Bone marrow (tissue), 2 donors: ENCODE measurements at regions not wholly inside any gene's neighbourhood (a gene's known extent, or its start where the extent isn't known, plus 50 kb on each side); places are given as distances from the start of the nearest gene placed in this dataset.

Source experiments
- DNase-seq, 2 donors: peaks; one replicate each; lab custom pipeline; 2025; lab: John Stamatoyannopoulos, UW

DNA sequence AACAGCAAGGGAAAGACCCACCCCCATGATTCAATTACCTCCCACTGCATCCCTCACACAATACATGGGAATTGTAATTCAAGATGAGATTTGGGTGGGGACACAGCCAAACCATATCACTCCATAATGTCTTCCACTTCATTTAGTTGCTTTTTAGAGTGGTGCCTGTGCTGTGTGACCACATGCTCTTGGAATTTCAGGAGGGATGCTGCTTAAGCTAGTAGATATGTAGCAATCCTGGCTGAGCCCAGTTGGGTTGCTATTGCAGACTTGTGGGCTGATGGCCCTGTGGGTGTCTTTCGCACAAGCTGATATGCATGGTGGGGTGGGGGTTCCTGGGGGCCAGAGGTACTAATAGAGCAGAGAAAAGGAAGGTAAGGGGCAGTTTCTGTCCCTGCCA lies 160.4 kb upstream of the SYT6 start:
- no peak for DNase-seq

DNA sequence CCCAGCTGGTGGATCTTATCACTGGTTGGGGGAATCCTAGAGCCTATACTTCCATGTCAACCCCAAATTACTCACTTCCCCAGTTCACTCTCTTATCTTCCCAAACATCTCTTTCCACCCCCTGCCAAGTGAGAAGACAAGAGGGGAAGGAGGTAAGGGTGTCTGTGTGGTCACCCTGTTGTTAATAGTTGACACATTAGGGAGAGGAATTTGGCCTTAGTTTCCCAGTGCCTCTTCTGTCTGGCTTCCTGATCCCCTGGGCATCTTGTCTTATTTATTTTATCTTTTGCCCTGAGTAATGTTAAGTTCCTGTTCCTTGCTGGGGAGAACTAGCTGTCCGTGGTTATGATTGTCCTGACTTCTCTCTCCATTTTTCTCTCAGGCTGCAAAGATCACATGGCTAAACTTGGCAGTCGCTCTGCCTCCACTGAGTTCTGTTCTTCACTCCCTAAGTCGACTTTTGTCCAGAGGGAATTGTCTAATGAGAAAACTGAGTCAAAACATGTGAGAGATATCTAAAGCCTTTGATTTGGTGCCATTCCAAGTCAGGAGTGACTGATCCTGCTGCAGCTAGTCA lies 157.1 kb upstream of the SYT6 start:
- DNase-seq = no peak

DNA sequence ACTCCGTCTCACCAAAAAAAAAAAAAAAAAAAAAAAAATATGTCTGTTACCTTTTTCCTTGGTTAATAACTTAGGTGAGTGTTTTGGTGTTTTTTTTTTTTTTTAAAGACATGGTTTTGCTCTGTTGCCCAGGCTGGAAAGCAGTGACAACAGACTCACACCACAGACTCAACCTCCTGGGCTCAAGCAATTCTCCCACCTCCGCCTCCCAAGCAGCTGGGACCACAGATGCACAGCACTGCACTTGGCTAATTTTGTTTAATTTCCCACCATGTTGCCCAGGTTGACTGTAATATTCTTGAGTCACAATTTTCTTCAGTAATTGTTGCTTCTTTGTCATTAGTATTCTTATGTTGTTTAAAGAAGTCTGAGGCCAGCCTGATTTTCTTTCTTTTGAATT lies 149.2 kb upstream of the SYT6 start:
- DNase-seq = no peak

DNA sequence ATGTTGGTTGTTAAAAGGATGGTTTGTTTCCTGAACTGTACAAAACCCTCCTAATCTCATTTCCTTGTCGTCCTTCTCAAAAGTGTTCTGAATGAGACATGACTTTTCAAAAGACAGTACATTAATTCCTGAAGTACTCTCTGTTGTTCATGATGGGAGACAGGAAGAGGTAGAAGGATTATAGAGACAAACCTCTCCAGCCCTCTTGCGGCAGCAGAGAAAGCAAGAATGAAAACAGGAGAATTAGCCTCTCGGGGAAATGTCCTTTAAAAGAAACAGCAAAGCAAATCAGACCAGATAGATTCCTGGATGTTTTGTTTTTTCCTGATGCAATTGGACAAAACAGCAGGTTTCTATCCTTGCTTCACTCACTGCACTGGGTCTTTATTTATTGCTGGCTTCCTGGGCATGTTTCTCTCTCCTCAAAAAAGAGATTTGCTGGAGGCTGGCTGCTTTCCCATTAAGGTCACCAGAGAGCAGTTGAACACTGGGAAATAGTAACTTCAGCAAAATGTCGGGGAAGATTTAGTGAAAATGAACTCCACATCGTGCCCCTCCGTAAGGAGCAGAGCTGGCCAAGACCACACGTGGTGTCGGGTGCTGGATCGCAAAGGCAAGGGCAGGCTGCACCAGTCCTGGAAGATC lies 145.8 kb upstream of the SYT6 start:
- no peak for DNase-seq

DNA sequence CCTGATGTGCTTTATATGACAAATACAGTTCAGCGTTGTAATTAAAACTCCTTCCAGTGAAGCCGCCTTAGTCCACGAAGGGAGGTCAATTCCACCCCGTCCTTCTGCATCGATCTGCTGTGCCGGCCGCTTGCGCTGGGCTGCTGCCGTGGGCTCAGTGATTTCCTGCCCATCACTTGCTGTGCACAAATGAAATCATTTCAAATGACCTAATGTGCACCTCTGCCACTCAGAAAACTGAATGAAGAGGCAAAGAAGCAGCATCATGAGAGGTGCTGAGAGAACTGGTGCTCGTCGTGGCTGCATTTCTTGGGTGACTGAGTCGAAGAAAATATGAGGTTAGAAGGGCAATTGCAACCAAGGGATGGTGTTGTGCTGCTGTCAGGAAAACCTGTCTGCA lies 144.3 kb upstream of the SYT6 start:
- DNase-seq = no peak

DNA sequence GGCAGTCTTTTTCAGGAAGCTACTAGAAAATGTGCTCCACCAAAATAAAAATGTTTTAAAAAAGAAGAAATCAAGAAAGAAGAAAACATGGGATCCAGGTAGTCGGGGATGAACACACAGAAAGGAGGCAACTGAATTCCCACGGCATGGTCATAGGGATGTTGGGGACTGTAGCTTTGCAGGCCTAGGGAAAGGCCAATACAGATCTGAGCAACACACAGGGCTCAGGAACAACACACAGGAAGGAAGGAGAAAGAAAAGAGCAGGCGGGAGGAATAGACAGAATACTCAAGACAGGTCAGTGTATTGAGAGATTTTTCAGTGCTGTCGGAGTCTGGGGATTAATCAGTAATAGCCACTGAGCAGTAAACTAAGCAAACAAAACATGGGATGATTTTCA lies 142.7 kb upstream of the SYT6 start:
- no peak for DNase-seq

DNA sequence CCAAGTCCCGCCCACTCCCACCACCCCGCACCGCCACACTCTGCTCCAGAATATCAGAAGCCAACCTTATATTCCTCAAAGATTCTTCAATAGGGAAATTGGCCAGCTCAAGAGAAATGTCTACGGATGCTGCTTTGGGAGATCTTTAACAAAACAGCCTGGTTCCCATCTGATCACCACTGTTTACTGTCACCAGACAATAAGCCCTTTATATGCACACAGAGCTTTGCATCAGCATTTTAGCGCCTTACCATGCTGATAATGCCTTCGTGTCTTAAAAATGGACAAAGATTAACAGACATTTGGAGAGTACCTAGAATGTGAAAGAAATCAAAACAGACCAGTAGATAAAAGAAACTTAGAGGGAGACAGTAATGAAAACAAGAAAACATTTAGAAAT lies 141.7 kb upstream of the SYT6 start:
- no peak for DNase-seq

DNA sequence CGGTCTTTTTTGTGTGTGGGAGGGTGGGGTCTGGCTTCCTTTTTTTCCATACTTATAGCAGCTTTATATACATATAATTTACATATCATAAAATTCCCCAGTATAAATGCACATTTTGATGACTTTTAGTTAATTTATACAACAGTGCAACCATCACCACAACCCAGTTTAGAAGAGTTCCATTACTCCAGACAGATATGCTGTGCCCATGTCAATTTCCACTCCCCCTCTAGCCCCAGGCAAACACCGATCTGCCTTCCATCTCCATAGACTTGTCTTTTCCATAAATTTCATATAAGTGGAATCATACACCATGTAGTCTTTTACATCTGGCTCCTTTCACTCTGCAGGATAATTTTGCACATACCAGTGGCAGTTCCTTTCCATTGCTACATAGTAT lies 139.2 kb upstream of the SYT6 start:
- no peak for DNase-seq

DNA sequence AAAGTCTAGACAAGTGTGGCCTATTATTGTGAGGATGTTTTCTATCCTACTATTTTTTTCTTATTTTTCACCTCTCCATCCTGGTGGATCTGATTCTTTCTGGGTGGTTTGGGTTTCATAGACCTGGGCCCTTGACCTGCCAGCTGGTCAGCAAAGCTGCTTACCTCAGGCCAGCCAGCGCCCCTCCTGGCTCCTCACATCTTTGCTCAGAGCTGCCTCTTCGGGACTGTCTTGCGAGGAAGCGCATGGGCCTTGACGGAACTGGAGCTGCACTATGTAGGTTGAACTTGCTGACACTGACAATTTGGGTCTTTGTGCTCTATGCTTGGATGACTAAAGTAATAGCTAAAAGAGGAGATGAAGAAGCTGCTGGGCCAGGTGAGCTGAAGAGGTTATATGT lies 138.5 kb upstream of the SYT6 start:
- DNase-seq = no peak

DNA sequence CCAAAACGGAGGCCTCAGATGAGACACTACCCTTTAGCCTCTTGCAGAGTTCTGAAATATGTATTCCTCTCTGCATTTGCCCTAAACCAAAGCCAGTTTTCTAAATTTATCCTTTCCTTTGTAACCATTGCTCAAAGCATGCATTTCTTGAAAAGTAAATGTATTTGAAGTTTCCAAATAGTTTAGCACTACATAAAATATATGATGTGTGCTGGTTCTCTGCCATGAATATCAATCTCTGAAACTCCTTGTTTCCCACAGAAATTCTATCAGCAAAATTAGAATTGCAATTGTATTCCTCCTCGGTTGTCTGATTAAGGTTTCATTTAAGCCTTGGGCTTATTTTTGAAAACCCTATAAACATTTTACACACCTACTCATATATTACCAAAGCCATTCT lies 137.1 kb upstream of the SYT6 start:
- DNase-seq = no peak

DNA sequence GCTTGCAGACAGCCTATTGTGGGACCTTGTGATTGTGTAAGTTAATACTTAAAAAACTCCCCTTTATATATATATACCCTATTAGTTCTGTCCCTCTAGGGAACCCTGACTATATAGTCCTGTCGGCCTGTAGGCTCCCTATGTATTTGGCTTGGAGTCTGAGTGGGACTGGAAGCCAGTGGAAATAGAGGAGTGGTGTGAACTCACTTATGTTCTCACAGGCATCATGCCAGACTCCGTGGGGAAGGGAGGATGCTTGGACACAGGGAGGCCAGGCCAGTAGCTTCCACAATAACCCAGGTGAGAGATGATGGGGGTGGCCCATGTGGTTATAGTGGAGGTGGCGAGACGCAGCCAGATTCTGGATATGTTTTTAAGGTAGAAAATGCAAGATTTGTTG lies 136.7 kb upstream of the SYT6 start:
- no peak for DNase-seq

DNA sequence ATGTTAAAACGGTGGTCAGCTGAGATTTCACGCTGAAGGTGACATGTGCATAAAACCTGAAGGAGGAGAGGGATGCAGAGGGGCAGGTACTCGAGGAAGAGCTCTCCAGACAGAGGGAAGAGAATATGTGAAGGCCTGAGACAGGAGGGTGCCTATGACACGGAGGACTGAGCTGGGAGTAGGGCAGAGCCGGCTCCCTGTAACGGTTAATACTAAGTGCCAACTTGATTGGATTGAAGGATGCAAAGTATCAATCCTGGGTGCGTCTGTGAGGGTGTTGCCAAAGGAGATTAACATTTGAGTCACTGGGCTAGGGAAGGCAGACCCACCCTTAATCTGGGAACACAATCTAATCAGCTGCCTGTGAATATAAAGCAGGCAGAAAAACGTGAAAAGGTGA lies 136.2 kb upstream of the SYT6 start:
- no peak for DNase-seq

DNA sequence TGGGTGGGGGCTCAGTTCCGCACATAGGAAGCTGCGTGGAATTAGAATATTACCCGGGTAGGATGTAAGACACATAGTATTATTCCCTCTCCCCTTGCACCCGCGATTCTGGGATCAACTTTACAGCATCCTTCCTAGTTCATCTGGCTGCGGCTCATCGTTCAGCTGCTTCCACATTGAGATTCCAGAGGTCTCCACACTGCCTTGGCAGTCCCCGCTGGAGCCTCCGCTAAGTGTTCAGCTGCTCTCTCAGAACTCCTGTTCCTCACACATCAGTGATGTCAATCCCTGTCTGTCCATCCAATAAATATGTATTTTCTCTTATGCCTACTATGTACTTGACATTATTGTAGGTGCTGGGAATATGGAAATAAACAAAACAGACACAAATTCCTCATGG lies 135.6 kb upstream of the SYT6 start:
- no peak for DNase-seq

DNA sequence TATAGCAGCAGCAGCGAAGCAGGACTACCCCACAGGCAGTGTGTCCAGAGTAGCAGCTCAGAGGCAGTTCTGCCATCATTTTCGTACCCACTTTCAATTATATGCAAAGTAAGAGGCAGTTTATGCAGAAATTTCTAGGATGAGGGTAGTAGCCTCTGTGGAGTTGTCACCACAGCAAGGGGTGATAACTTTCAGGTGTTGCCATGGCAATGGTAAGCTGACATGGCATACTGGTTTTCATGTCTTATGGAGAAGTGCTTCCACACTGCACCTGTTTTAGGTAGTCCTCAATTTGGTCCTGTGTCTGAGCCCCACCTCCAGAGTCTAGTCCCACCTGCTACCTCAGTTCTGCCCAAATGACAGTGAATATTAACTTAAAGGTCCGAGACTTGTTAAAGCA lies 133.3 kb upstream of the SYT6 start:
- DNase-seq = no peak

DNA sequence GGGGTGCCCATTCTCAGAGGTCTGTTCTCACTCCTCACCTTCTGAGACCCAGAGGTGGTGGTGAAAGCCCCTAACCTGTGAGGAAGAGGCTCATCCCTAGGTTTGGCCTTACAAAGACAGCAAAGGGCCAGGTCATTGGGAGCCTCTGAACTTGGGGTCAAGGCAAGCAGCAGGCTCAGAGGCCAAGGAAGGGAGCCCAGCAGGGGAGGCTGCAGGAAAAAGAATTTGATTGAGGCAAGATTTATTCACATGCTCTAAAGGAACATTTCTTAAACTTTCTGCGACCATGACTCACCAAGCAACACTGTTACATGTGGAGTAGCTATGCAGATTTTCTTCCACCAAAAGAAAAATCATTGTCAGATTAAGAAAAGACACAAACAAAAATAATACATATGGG lies 132.5 kb upstream of the SYT6 start:
- no peak for DNase-seq

DNA sequence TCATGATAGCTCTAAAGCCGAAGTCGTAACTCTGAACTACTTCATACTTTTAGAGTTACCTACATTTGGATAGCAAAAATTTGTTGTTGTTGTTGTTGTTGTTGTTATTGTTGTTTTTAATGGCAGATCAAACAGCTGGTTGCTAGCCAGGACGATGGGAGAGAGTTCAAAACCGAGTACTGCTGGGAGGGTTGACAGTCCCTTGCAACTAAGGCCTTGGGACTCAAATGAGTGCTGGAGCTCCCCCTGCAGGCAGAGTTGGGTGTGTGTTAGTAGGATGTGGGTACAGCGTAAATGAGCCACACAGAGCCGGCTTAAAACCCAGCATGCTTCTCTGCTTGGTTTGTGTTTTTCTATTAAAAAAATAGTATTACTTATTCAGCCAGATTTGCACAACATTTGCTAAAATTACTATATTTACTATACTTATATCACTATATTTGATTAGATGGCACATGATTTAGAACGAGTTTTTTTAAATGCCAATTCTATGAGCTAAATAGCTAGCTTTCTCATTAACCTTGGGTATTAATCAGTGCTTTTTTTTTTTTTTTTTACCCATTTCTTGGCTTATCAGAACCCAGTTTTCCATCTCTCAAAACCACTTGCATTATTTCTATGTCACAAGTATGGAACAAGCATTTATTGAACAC lies 129.2 kb upstream of the SYT6 start:
- DNase-seq = peak; percentile 55 to 61

DNA sequence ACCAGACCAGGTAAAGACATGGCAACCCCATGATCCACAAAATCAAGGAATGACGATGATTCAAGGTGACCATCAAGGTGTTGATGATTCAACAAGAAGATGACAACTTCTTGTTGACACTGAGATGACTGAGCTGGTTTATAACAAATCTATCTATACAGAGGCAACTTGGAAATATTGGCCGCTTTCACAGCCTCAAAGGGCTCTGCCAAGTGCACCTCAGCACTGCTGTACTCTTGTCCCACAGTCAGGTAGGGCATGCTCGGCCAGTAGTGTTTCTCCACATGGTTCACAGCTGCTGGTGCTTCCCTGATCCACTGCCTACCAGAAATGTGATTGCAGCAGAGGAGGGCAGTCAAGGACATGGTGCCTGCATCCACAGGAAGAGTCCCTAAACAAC lies 125.2 kb upstream of the SYT6 start:
- DNase-seq = no peak

DNA sequence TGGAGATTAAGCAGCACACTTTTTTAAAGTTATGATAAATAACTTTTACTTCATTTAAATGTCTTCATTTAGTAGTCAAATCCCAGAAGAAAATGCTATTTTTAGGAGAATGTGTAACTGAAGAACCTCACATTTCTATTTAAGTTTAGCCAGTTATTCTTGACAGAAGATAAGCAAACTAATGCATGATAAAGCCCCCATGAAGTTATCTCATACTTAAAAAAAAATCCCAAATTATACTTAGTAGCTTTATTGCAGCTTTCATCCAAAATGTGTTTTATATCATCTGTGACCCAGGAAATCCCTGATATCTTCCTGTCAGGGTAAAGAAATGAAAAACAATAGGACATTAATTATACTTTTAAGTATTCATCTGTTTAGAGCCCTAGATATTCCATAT lies 124.8 kb upstream of the SYT6 start:
- DNase-seq = no peak

DNA sequence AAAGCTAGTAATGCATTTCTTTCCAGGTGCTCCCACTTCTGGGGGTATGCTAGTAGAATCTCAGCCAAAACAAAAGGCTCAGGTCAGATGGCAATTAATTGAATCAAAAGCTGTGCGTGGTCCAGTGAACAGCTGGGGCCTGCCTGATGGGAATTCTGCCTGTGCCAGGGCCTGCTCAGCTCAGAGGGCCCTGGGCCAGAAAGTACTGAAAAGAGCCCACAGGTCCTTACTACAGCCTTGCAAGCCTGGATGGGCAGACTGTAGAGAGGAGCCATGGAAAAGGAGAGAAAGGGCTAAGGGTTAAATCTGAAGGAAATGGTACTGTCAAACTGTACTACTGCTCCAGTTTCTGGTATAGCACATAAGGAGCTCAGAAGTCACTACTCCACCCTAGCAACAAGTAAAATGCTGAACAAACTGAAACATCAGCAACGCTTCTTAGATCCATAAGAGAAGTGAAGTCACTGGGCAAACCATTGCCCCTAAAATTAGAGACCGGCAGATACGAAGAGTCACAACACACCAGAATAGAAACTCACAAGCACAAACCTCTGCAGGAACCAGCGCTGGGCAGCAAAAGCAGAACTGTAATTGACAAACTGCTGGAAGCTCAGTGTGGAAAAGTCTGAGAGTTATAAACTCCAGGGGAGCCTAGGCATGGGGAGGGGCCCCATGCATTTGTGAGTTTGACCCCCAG lies 121.1 kb upstream of the SYT6 start:
- no peak for DNase-seq

DNA sequence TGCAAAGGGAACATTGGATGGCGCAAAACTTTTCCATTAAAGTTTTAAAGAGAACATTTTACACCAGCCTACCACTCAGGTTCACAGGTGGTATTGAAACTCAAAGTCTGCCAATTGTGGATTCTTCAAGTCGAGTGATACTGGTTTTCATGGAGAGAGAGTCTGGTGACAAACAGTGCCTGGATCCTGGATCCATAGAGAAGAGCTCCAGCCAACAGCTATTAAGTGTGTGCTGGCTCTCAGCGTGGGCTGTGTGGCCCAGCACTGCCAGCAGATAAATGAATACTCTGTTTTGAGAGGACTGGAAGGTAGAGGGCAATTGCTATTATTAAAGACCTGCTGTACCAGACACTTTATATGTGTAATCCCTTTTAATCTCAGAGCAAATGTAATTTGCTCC lies 118.9 kb upstream of the SYT6 start:
- no peak for DNase-seq

DNA sequence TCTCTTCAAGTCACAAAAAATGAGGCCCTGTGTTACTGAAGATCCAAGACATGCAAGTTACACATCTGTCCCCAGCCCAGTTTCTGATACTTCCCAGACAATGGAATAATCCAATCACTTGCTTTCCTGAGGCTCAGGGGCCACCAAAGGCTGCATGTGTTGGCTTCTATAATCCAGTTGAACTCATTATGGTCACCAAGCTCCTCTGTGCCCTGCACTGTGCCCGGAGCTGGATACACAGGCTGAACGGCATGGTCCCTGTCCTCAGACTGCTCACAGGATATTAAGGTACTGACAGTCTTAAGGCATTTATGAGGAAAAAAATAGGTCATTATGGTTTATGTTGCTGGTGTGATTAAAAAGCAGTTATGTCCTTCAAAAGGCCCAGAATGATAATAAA lies 117.0 kb upstream of the SYT6 start:
- DNase-seq = no peak

DNA sequence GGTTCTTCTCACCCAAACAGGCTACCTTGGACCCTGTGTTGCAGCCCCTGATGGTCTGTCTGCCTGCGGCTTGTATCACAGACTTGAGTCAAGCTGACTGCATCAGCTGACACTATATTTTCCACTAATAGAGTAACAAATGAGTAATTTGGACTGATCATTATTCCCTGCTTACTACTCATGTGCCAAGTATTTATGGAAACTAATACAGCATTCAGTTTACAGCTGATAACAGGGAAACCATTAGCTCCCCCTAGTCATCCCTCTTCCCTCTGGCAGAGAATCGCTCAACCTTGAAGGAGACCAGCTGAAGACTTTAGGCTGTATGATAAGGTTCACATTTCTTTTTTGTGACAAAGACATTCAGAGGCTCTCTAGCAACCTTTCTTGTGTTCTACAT lies 116.6 kb upstream of the SYT6 start:
- no peak for DNase-seq

DNA sequence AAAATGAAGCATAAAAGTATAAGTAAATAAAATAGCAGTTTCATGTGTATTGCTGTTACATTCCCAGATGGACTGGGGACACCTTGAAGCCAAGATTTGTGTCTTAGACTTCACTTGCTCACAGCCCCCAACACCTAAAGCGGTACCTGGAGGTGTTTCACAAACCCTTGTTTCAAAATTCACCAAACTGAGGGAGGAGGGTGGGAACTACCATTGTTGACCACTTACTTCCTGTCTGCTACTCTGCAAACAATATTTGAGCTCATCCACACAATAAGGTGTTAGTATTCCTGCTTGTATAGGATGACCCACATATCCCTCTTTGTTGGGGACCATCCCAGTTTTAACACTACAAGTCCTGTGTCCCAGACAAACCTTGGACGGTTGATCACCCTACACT lies 115.9 kb upstream of the SYT6 start:
- DNase-seq = no peak
